Caco-2 (cell line): ENCODE measurements at regions not wholly inside any gene's neighbourhood (a gene's known extent, or its start where the extent isn't known, plus 50 kb on each side); places are given as distances from the start of the nearest gene placed in this dataset.

Experiments used
- BruUV-seq: library from RNA; stranded (reverse); fragments of 400-500 nt; replicated peaks from 2 replicates; lab custom pipeline; 2021; lab: Mats Ljungman, UMichigan
- CTCF ChIA-PET: fragments of 300-600 bp; sonication (Branson Sonifier 250); formaldehyde crosslinking; loops from one replicate; lab custom pipeline; 2022; ENCODE audit warnings: antibody characterized with exemption; lab: Charles Lee
- POLR2A ChIA-PET: fragments of 300-600 bp; sonication (Branson Sonifier 250); formaldehyde crosslinking; loops from one replicate; lab custom pipeline; 2022; ENCODE audit warnings: antibody characterized with exemption; lab: Charles Lee
- DNase-seq, 2 experiments: peaks; one replicate each; pipeline versions ENCODE4 v3.0.0 to v3.0.0-alpha.2; 2020 to 2022
- H3K27me3 ChIP-seq: replicated peaks from 2 replicates; pipeline ENCODE4 v1.6.0; 2011; ENCODE audit warnings: low read length; ENCODE audit not compliant: control insufficient read depth, insufficient read depth
- H3K36me3 ChIP-seq: 2 replicates; pipeline ENCODE4 v1.5.1; 2011; ENCODE audit warnings: low read length; ENCODE audit not compliant: control insufficient read depth, insufficient read depth
- H3K4me1 ChIP-seq: fragments of 250-450 bp; sonication (Bioruptor Pico); 2 replicates; pipeline ENCODE4 v1.5.1; 2020; ENCODE audit warnings: mild to moderate bottlenecking
- H3K4me3 ChIP-seq: 2 replicates; pipeline ENCODE4 v1.5.1; 2011; ENCODE audit warnings: low read depth, mild to moderate bottlenecking, control low read depth, low read length
- H3K9me3 ChIP-seq: fragments of 250-450 bp; sonication (Bioruptor Pico); 2 replicates; pipeline ENCODE4 v1.5.1; 2020; ENCODE audit warnings: mild to moderate bottlenecking, moderate library complexity
- H3K27ac Mint-ChIP-seq: one replicate; pipeline ENCODE4 v1.8.0; 2022; ENCODE audit warnings: mixed read lengths; ENCODE audit not compliant: unreplicated experiment
- H3K27me3 Mint-ChIP-seq: one replicate; pipeline ENCODE4 v1.8.0; 2022; ENCODE audit warnings: mixed read lengths; ENCODE audit not compliant: insufficient read depth, unreplicated experiment
- H3K36me3 Mint-ChIP-seq: one replicate; pipeline ENCODE4 v1.8.0; 2022; ENCODE audit warnings: mild to moderate bottlenecking, mixed read lengths; ENCODE audit not compliant: insufficient read depth, unreplicated experiment
- H3K4me1 Mint-ChIP-seq: one replicate; pipeline ENCODE4 v1.8.0; 2022; ENCODE audit warnings: low read depth, mixed read lengths; ENCODE audit not compliant: unreplicated experiment
- H3K4me3 Mint-ChIP-seq: one replicate; pipeline ENCODE4 v1.8.0; 2022; ENCODE audit warnings: mild to moderate bottlenecking, moderate library complexity, mixed read lengths; ENCODE audit not compliant: unreplicated experiment
- H3K9me3 Mint-ChIP-seq: one replicate; pipeline ENCODE4 v1.8.0; 2022; ENCODE audit warnings: mixed read lengths; ENCODE audit not compliant: unreplicated experiment
- intact Hi-C: fragments of 100-400 bp; cut with micrococcal nuclease; formaldehyde crosslinking; loops from one replicate; pipeline ENCODE4 v1.10.0; 2022; ENCODE audit not compliant: unreplicated experiment
- TF ChIP-seq, protein P1 (sequence below), 2 experiments: fragments of 200-600 bp in 1 of 2; IDR thresholded peaks; 1 replicate in 1 of 2; 2 replicates in 1 of 2; pipeline versions ENCODE4 v1.5.1 to v1.8.0; 2011 to 2022; ENCODE audit warnings: antibody characterized with exemption in 1 of 2, control low read depth in 1 of 2, inconsistent platforms in 1 of 2, low read depth in 1 of 2, low read length in 1 of 2, mild to moderate bottlenecking in 1 of 2, moderate library complexity in 1 of 2; ENCODE audit not compliant: insufficient read depth in 1 of 2, severe bottlenecking in 1 of 2, unreplicated experiment in 1 of 2

DNA sequence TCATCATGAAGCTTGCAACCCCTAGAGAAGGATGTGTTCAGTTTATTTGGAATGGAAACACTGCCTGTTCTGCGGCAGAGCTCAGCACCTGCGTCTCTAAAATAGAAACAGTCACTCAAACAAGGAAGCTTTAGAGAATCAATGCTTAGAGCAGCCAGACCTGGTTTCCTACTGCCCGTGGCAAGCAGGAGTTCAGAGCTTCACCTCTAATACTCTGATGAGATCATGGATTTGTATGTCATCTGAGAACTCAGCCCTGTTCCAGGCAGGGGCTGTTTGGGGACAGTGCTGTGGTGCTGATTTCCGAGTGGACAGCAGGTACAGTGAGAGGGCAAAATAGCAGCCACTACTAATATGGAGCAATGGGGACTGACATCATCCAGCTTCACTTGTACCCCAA lies 236.0 kb upstream of the IRX1 start:
- BruUV-seq, result no TSS peak
- TF ChIP-seq, protein P1, sequence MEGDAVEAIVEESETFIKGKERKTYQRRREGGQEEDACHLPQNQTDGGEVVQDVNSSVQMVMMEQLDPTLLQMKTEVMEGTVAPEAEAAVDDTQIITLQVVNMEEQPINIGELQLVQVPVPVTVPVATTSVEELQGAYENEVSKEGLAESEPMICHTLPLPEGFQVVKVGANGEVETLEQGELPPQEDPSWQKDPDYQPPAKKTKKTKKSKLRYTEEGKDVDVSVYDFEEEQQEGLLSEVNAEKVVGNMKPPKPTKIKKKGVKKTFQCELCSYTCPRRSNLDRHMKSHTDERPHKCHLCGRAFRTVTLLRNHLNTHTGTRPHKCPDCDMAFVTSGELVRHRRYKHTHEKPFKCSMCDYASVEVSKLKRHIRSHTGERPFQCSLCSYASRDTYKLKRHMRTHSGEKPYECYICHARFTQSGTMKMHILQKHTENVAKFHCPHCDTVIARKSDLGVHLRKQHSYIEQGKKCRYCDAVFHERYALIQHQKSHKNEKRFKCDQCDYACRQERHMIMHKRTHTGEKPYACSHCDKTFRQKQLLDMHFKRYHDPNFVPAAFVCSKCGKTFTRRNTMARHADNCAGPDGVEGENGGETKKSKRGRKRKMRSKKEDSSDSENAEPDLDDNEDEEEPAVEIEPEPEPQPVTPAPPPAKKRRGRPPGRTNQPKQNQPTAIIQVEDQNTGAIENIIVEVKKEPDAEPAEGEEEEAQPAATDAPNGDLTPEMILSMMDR (IDR thresholded peaks at IDR 0.05; ENCODE audit: insufficient read depth in 1 of 2, low read depth in 1 of 2, low read length in 1 of 2, severe bottlenecking in 1 of 2, unreplicated experiment in 1 of 2), result no peak
- intact Hi-C loops, result no loop called here
- ChIA-PET CTCF (no interaction called here), POLR2A (no interaction called here)
- Histone ChIP-seq H3K4me3 (no peak overlapping the region), H3K9me3 (no peaks in the 10 kb centered on the region), H3K36me3 (no peaks in the 10 kb centered on the region), H3K27me3 (no peaks in the 10 kb centered on the region), H3K4me1 (no peaks in the 10 kb centered on the region)
- Mint-ChIP-seq H3K4me3 (no peak overlapping the region), H3K9me3 (no peaks in the 10 kb centered on the region), H3K27ac (no peak overlapping the region), H3K4me1 (no peaks in the 10 kb centered on the region), H3K36me3 (no peaks in the 10 kb centered on the region), H3K27me3 (peaks cover 6% of the 10 kb centered on the region)
- no peak for DNase-seq

GRCh38 chr5:3357291-3357690 lies 238.3 kb upstream of the IRX1 start:
- no peaks in the 10 kb centered on the region for H3K36me3 Mint-ChIP-seq

DNA sequence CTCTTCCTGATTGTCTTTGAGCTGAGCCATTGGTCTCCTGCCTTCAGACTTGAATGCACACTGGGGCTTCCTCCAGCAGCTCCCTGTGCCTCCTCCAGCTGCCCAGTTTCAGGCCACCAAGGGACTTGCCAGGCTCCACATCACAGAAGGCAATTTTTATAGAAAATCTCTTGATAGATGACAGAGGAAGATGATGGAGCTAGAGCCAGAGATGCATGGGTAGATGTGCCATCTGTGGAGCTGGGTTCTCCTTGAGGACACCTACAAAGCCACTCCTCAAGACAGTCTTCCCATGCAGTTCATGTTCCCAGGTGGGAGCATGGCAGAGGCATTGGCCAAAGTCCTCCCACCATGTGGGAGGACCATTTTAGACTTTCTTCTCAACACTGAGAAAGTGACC lies 239.6 kb upstream of the IRX1 start:
- no peaks in the 10 kb centered on the region for H3K27me3 ChIP-seq
- no peak overlapping the region for H3K4me3 ChIP-seq
- Mint-ChIP-seq H3K4me1 (no peaks in the 10 kb centered on the region), H3K27me3 (peaks cover 2% of the 10 kb centered on the region), H3K36me3 (no peaks in the 10 kb centered on the region), H3K4me3 (no peak overlapping the region), H3K9me3 (peaks cover 9% of the 10 kb centered on the region), H3K27ac (no peak overlapping the region)
- DNase-seq, result no peak
- ChIA-PET CTCF (no interaction called here), POLR2A (no interaction called here)
- no peaks in the 10 kb centered on the region for H3K36me3 ChIP-seq
- TF ChIP-seq, protein P1 (IDR thresholded peaks at IDR 0.05; ENCODE audit: insufficient read depth in 1 of 2, low read depth in 1 of 2, low read length in 1 of 2, severe bottlenecking in 1 of 2, unreplicated experiment in 1 of 2), result no peak
- intact Hi-C loops, result no loop called here
- BruUV-seq, result no TSS peak
- no peaks in the 10 kb centered on the region for H3K4me1 ChIP-seq
- no peaks in the 10 kb centered on the region for H3K9me3 ChIP-seq

More at GRCh38 chr5:3357291-3357690, 238.3 kb upstream of the IRX1 start:
- intact Hi-C loops, result no loop called here
- Histone ChIP-seq H3K4me3 (no peak overlapping the region), H3K4me1 (no peaks in the 10 kb centered on the region), H3K9me3 (no peaks in the 10 kb centered on the region), H3K36me3 (no peaks in the 10 kb centered on the region), H3K27me3 (no peaks in the 10 kb centered on the region)
- Mint-ChIP-seq H3K27ac (no peak overlapping the region), H3K4me1 (no peaks in the 10 kb centered on the region), H3K27me3 (peaks cover 2% of the 10 kb centered on the region), H3K9me3 (peaks cover 9% of the 10 kb centered on the region), H3K4me3 (no peak overlapping the region)
- CTCF ChIA-PET, result no interaction called here
- POLR2A ChIA-PET, result no interaction called here
- no peak for DNase-seq
- BruUV-seq, result no TSS peak
- TF ChIP-seq, protein P1 (IDR thresholded peaks at IDR 0.05; ENCODE audit: insufficient read depth in 1 of 2, low read depth in 1 of 2, low read length in 1 of 2, severe bottlenecking in 1 of 2, unreplicated experiment in 1 of 2), result no peak
